B cell (primary cell): ENCODE measurements at regions not wholly inside any gene's neighbourhood (a gene's known extent, or its start where the extent isn't known, plus 50 kb on each side); places are given as distances from the start of the nearest gene placed in this dataset.

Experiments used
- ATAC-seq: fragments of 200-7000 bp; cut with Tn5 transposase; one replicate; pipeline ENCODE4 v1.10.0; 2021; ENCODE audit warnings: low read depth, mild to moderate bottlenecking, moderate number of reproducible peaks, moderate library complexity
- CTCF ChIA-PET: fragments of 350-600 bp; sonication (Branson Sonifier 250); formaldehyde crosslinking; loops from one replicate; lab custom pipeline; 2021; ENCODE audit warnings: antibody characterized with exemption, inconsistent platforms; lab: Charles Lee
- POLR2A ChIA-PET: fragments of 350-600 bp; sonication (Branson Sonifier 250); formaldehyde crosslinking; loops from one replicate; lab custom pipeline; 2021; ENCODE audit warnings: antibody characterized with exemption; lab: Charles Lee
- DNase-seq: peaks from one replicate; pipeline ENCODE4 v3.0.0; 2013
- H2AFZ ChIP-seq: 2 replicates; pipeline ENCODE4 v1.6.1; 2012; ENCODE audit warnings: mild to moderate bottlenecking, low read depth, low read length; ENCODE audit not compliant: insufficient read depth, poor library complexity, severe bottlenecking
- H3K27ac ChIP-seq, 2 donors: 1 replicate in 1 of 2; 2 replicates in 1 of 2; pipeline ENCODE4 v1.5.1; 2012 to 2013; ENCODE audit warnings: low read length in 2 of 2, mild to moderate bottlenecking in 2 of 2, moderate library complexity in 1 of 2
- H3K27me3 ChIP-seq, 4 experiments: fragments of 200-600 bp in 1 of 4; sonication (generic) in 1 of 4; replicated peaks in 1 of 4; 1 replicate in 2 of 4; 2 replicates in 2 of 4; pipeline versions ENCODE4 v1.6.1 to v1.7.0; 2013 to 2016; ENCODE audit warnings: low read length in 3 of 4, mild to moderate bottlenecking in 2 of 4, mixed read lengths in 1 of 4, moderate library complexity in 1 of 4; ENCODE audit not compliant: insufficient read depth in 4 of 4, control insufficient read depth in 3 of 4; ENCODE audit errors: control extremely low read depth in 1 of 4
- H3K36me3 ChIP-seq, 2 experiments: replicated peaks in 1 of 2; 1 replicate in 1 of 2; 2 replicates in 1 of 2; pipeline versions ENCODE4 v1.6.1 to v1.7.1; 2013; ENCODE audit warnings: low read length in 1 of 2; ENCODE audit not compliant: insufficient read depth in 2 of 2, control insufficient read depth in 1 of 2; ENCODE audit errors: control extremely low read depth in 1 of 2, extremely low read depth in 1 of 2
- H3K4me1 ChIP-seq, 2 donors: fragments of 200-600 bp in 1 of 2; sonication (generic) in 1 of 2; 1 replicate in 1 of 2; 2 replicates in 1 of 2; pipeline versions ENCODE4 v1.5.1 to v1.6.1; 2013 to 2017; ENCODE audit warnings: low read length in 2 of 2; ENCODE audit not compliant: control insufficient read depth in 2 of 2, insufficient read depth in 2 of 2
- H3K4me2 ChIP-seq: replicated peaks from 2 replicates; pipeline ENCODE3; 2012; ENCODE audit warnings: mild to moderate bottlenecking, low read depth, low read length; ENCODE audit not compliant: poor library complexity, severe bottlenecking
- H3K4me3 ChIP-seq, 5 experiments: fragments of 200-600 bp in 1 of 5; sonication (generic) in 1 of 5; 1 replicate in 3 of 5; 2 replicates in 2 of 5; pipeline versions ENCODE4 v1.5.1 to v1.7.0; 2011 to 2016; ENCODE audit warnings: low read length in 4 of 5, mild to moderate bottlenecking in 4 of 5, low read depth in 2 of 5, control low read depth in 1 of 5, moderate library complexity in 1 of 5; ENCODE audit not compliant: insufficient read depth in 1 of 5; ENCODE audit errors: control extremely low read depth in 1 of 5, extremely low read depth in 1 of 5
- H3K79me2 ChIP-seq: fragments of 200-600 bp; sonication (generic); one replicate; pipeline ENCODE4 v1.6.0; 2016; ENCODE audit warnings: low read length; ENCODE audit not compliant: control insufficient read depth, insufficient read depth
- H3K9ac ChIP-seq: fragments of 200-600 bp; sonication (generic); 2 replicates; pipeline ENCODE4 v1.6.1; 2017; ENCODE audit warnings: mild to moderate bottlenecking, low read length, moderate library complexity
- H3K9me3 ChIP-seq, 3 donors: one replicate each; pipeline versions ENCODE4 v1.6.1 to v1.7.1; 2013; ENCODE audit warnings: low read length in 2 of 3; ENCODE audit not compliant: control insufficient read depth in 2 of 3, insufficient read depth in 1 of 3; ENCODE audit errors: control extremely low read depth in 1 of 3
- H4K20me1 ChIP-seq: 2 replicates; pipeline ENCODE4 v1.6.0; 2012; ENCODE audit warnings: mild to moderate bottlenecking, low read length; ENCODE audit not compliant: insufficient read depth, control insufficient read depth, poor library complexity, severe bottlenecking
- H3K27ac Mint-ChIP-seq: one replicate; pipeline ENCODE4 v1.8.0; 2021; ENCODE audit warnings: mixed read lengths
- H3K27me3 Mint-ChIP-seq: one replicate; pipeline ENCODE4 v1.8.0; 2021; ENCODE audit warnings: mixed read lengths
- H3K4me1 Mint-ChIP-seq: one replicate; pipeline ENCODE4 v1.8.0; 2021; ENCODE audit warnings: mixed read lengths
- H3K4me3 Mint-ChIP-seq: one replicate; pipeline ENCODE4 v1.8.0; 2021; ENCODE audit warnings: mixed read lengths
- H3K9me3 Mint-ChIP-seq: one replicate; pipeline ENCODE4 v1.8.0; 2022; ENCODE audit warnings: mixed read lengths; ENCODE audit not compliant: insufficient read depth
- EZH2 ChIP-seq: IDR thresholded peaks from 2 replicates; pipeline ENCODE4 v1.6.1; 2012; ENCODE audit warnings: borderline replicate concordance, low read depth, mild to moderate bottlenecking, moderate library complexity, low read length; ENCODE audit not compliant: insufficient read depth, poor library complexity, severe bottlenecking
- WGBS: methylation state at CpG from one replicate; pipeline ENCODE4 v1.1.5; 2013; ENCODE audit warnings: missing lambda C conversion rate; ENCODE audit not compliant: insufficient coverage; 5-methylcytosine and 5-hydroxymethylcytosine counted together
- intact Hi-C: fragments of 100-400 bp; cut with micrococcal nuclease; formaldehyde crosslinking; loops from one replicate; pipeline ENCODE4 v1.10.0; 2022
- TF ChIP-seq, protein P1 (sequence below): fragments of 200-600 bp; IDR thresholded peaks from one replicate; pipeline ENCODE4 v1.8.0; 2022; ENCODE audit warnings: antibody characterized with exemption, mild to moderate bottlenecking

DNA sequence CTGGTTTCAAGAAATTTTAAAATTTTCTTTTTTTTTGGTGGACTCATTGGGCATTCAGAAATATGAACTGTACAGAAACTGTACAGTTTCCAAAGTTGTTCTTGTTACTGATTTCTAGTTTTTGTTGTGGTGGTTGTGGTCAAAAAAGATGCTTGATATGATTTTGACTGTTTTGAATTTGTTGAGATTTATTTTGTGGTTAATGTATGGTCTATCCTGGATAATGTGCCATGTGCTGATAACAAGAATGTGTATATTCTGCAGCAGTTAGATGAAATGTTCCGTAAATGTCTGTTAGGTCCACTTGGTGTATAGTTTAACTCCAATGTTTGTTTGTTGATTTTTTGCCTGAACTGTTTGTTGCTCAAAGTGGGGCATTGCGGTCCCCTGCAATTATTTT lies 127.6 kb upstream of the NUDT6 start:
- peaks cover 8% of the 10 kb centered on the region for H3K79me2 ChIP-seq
- H3K4me3 ChIP-seq: no peak overlapping the region
- no peaks in the 10 kb centered on the region for H3K4me1 ChIP-seq
- no peaks in the 10 kb centered on the region for H3K4me1 Mint-ChIP-seq
- peaks cover 14 to 27% (median 21%) of the 10 kb centered on the region in 3 donors for H3K9me3 ChIP-seq
- no peaks in the 10 kb centered on the region for H3K27me3 ChIP-seq
- no peaks in the 10 kb centered on the region for H4K20me1 ChIP-seq
- DNase-seq (no peak), ATAC-seq (no peak)
- H3K27me3 Mint-ChIP-seq: no peaks in the 10 kb centered on the region
- ChIA-PET CTCF (no interaction called here), POLR2A (no interaction called here)
- no peak overlapping the region for H3K27ac Mint-ChIP-seq
- TF ChIP-seq, protein P1, sequence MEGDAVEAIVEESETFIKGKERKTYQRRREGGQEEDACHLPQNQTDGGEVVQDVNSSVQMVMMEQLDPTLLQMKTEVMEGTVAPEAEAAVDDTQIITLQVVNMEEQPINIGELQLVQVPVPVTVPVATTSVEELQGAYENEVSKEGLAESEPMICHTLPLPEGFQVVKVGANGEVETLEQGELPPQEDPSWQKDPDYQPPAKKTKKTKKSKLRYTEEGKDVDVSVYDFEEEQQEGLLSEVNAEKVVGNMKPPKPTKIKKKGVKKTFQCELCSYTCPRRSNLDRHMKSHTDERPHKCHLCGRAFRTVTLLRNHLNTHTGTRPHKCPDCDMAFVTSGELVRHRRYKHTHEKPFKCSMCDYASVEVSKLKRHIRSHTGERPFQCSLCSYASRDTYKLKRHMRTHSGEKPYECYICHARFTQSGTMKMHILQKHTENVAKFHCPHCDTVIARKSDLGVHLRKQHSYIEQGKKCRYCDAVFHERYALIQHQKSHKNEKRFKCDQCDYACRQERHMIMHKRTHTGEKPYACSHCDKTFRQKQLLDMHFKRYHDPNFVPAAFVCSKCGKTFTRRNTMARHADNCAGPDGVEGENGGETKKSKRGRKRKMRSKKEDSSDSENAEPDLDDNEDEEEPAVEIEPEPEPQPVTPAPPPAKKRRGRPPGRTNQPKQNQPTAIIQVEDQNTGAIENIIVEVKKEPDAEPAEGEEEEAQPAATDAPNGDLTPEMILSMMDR: no peak
- no peak for TF ChIP-seq EZH2
- H3K9ac ChIP-seq: no peak overlapping the region
- intact Hi-C loops: no loop called here
- H3K4me3 Mint-ChIP-seq: no peak overlapping the region
- H3K9me3 Mint-ChIP-seq: peaks cover 28% of the 10 kb centered on the region
- no peak overlapping the region for H2AFZ ChIP-seq
- peaks cover 0 to 2% of the 10 kb centered on the region in 2 experiments for H3K36me3 ChIP-seq
- WGBS: 100% methylated on average over 2 of the region's 2 CpGs
- no peak overlapping the region for H3K4me2 ChIP-seq
- no peak overlapping the region for H3K27ac ChIP-seq

DNA sequence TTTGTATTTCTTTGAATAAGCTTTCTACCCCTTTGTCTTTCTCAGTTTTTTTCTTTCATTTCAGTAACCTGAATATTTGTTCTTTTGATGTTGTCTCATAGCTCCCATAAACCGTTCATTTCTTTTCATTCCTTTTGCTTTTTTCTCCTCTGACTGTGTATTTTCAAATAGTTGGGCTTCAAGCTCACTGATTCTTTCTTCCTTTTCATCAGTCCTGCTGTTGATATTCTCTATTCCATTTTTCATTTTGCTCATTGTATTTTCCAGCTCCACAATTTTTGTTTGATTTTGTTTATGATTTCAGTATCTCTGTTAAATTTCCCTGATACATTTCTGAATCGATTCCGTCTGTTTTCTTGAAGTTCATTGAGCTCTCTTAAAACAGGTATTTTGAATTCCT lies 129.6 kb upstream of the NUDT6 start:
- WGBS: no CpG with 5 or more reads among the region's 3 CpGs
- no peaks in the 10 kb centered on the region for H3K27me3 ChIP-seq

More for the DNA sequence above, 129.6 kb upstream of the NUDT6 start:
- peaks cover 0 to 6% of the 10 kb centered on the region in 2 experiments for H3K36me3 ChIP-seq
- no peaks in the 10 kb centered on the region for H4K20me1 ChIP-seq
- H3K79me2 ChIP-seq: peaks cover 8% of the 10 kb centered on the region
- H3K4me3 Mint-ChIP-seq: no peak overlapping the region
- H3K4me1 ChIP-seq: no peaks in the 10 kb centered on the region
- no peak for TF ChIP-seq EZH2
- TF ChIP-seq, protein P1: no peak
- H3K9ac ChIP-seq: no peak overlapping the region
- no peak overlapping the region for H3K4me2 ChIP-seq
- no peak overlapping the region for H2AFZ ChIP-seq
- H3K4me3 ChIP-seq: no peak overlapping the region
- no peak overlapping the region for H3K27ac ChIP-seq
- POLR2A ChIA-PET: no interaction called here
- no peak overlapping the region for H3K27ac Mint-ChIP-seq
- H3K4me1 Mint-ChIP-seq: no peaks in the 10 kb centered on the region
- CTCF ChIA-PET: no interaction called here
- H3K27me3 Mint-ChIP-seq: no peaks in the 10 kb centered on the region
- peaks cover 26% of the 10 kb centered on the region for H3K9me3 Mint-ChIP-seq
- intact Hi-C loops: no loop called here
- H3K9me3 ChIP-seq: peaks cover 14 to 27% (median 21%) of the 10 kb centered on the region in 3 donors
- no peak for ATAC-seq
- DNase-seq: no peak
